Amniotic epithelial cell (primary cell): ENCODE measurements at regions not wholly inside any gene's neighbourhood (a gene's known extent, or its start where the extent isn't known, plus 50 kb on each side); places are given as distances from the start of the nearest gene placed in this dataset.
A peak's percentile ranks its signal among the peaks of the same experiment; 100 is the strongest.

Experiments
- DNase-seq: peaks from one replicate; pipeline ENCODE4 v3.0.0-alpha.2; 2010; ENCODE audit warnings: low read depth

DNA sequence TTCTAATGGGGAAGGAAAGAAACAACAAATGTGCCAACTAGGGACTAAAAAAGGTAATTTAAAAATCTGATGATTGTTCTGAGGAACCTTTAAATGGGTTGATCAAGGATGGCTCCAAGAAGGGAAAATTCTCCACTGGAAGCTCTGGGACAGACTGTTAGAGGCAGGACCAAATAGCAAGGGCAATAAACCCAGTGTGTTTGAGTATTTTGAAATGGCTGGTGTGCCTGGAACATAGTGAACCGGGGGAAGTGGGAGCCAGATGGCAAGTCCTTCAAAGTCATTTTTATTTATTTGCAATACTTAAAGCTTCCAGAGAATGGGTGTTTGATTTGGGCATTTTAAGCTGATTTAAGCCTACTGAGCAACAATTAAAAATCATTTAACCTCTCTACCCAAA is 587.7 kb upstream of the MEF2C start:
- DNase-seq = no peak

DNA sequence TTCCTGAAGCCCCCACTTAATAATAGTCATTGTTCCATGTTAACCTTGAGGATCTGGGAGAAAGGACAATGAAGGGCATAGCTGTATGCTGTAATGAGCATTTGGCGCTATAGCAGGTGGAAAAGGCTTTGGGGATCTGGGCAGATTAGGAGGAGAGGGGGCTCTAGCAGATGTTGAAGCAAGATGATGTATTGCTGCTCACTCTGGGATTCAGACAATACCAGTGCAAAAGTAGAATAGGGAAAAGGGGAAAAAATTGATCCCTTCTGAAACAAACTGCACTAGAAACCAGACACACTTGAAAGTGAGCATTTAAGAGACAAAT is 575.3 kb upstream of the MEF2C start:
- no peak for DNase-seq

DNA sequence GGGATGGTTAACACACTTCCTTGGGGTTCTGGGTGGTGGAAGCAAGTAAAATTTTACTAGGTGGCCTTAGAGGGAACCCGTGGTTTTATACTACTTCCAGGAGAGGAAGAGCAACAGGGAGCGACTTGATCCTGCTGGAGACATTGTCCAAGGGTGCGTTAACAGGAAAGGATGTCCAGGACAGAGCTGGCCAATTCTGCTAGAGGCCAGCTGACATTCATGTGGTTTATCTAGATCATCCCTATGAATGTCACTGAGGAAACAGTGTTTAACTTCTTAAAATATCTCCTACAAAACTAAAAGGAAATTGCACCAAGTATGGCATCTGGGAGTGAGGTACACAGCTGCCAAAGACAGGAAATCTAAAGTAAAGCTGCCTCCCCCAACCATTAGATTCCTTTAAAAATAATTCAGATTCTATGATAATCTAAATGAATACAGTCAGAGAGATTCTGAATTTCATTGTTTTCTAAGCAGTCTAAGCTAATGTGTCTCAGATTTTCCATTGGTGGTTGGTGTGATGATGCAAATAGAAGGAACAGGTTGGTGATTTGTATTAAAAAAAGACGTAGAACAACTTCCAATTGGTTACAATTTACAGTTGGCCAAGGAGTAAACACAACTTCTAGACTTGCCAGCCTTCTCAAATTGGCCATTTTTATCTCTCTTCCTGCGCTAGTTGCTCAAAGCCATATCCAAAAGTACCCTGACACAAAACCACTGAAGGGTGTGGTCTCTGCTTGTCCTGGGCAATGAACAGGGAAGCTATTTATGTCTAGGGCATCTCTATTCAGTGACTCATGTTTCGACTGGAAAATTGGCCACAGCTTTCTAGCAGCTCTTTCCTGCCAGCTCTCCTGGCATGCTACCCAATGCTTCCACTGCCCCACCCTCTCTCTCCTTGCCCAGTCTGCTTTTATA is 574.7 kb upstream of the MEF2C start:
- DNase-seq = no peak

DNA sequence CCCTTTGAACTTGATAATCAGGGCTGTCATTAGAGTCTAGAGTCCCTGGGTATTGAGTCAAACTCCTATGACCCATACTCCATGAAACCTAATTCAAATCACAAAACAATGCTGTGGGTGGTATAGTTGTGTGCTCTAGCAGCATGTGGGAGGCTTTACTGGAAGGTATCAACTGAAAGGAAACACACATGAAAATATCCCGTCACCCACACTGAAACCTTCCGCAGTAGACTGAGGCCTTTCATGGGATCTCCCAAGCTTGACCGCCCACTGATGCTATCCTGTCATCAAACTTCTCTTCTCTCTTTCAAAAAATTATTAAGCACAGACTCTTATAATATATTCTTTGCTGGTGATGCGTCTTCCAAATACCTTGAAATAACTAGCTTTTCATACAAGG is 569.1 kb upstream of the MEF2C start:
- no peak for DNase-seq

DNA sequence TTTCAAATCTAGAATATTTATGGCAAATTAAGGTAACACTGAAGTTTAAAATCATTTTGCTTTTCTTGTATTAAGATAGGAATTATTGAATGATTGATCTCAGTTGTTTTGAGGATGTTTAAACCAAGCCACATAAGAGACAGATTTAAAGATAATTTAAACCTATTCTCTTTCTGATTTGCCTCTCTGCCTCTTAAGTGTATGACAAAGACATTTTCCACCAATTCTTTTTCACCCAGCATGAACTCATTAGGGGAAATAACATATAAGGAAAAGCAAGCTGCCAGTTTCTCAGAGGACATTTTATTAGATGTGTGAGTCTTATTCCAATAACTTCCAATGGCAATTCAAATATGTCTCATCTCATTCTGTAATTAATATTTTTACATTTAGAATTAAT is 568.3 kb upstream of the MEF2C start:
- DNase-seq = no peak

DNA sequence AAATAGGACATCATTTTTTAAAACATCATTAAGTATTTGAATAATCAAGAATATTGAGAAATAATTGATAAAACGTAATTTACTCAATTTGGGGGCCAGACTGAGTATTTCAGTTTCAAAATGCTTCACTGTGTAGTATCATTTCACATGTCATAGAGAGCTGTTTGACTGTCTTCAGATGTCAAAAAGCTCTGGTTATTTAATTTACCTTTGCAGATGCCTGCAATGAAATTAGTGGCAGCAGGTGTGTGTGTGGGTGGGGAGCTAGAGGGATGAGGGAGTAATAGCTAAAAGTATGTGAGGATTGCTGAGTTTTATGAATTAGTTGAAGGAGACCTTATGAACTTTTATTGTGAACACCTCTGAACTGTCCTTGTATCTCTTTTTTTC is 567.2 kb upstream of the MEF2C start:
- DNase-seq = no peak

DNA sequence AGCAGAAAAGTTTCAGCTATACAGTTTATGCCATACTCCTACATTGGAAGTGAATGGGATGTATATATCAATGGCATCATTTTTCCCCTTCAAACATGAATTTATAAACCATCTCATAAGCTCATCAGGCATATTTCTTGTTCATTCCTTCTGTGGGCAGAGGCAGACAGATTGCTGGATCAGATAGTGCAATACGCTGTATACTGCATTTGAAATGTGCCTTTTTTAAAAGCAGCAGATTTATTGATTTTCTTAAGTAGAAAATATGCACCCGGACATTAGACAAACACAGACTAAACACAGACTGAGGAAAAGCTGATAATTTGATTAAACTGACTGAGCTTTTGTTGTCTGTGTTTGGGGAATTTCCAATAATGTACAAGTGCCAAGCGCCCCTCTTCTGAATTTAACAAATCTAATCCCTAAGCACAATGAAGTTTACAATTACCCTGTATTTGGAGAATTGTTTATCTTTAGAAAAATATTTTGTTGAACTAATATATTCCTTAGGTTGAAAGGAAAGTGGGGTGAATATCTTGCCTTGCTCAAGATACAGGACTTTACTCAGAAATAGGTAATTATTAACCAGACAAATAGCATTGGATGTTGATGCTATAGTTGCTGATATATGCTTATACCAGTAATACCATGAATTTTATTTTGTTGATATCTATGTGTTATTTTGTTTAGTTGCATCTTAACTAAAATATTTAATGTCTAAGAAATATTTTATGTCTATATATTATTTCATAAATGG is 566.6 kb upstream of the MEF2C start:
- DNase-seq = no peak

DNA sequence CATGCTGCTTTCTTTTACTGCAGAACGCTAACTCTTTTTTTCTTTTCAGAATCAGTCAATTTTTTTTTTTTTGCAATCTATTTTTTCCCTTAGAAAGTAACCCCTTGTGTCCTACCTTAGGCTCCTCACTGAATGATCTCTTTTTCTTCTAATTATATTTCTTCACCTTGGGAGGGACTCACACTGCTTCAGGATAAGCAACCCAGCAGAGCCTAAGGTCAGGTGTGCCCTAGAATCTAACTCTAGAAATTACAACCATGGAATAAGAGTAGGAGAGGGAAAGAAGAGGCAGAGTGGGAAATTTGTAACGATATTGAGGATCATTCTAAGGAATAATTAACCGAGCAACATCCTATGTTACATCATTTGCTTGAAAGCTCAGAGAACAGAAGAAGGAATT is 564.0 kb upstream of the MEF2C start:
- no peak for DNase-seq

DNA sequence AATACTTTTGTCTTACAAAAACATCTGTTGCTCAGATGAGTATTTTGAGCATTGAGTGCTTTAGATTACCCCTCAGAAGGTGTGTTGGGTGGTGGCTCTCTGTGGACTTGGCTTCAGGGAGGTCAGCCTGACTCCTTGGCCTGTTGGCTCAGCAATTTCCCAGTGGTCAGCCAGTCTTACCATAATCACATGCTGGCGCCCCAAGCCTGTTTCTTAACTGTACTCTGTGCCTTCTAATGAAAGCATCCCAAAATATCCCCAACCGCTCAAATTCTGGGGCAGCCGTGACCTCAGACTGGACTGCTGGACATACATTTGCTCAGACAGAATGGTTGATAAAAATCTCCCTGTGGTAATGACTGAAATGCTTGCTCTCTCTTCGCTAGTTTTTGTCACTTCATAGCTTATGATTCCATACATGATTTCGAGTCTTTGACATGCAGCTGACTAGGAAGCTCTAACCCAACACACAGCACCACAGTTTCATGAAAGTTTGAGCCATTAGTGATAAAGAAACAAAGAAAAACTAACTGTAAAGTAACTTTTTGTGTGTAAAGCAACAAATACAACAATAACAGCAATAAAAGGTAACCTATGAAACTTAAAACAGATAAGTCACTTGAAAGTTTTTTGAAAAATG is 562.2 kb upstream of the MEF2C start:
- no peak for DNase-seq

DNA sequence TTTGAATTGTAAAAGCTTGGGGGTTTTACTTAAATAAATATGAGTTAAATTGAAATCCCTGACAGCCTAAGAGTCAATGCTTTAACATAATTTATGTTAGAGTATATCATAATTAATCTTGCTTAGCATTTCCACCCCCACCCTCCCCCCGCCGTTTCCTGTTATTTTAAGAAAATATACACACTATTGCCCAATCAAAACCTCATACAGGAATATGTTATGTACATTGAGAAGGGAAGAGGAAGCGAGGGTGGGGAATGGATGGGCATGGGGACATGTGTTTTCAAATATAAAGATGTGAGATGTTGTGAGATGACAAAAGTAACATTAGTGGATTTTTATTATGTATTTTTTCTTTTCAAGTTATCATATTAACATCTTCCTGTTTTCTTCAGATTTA is 561.1 kb upstream of the MEF2C start:
- DNase-seq = no peak

DNA sequence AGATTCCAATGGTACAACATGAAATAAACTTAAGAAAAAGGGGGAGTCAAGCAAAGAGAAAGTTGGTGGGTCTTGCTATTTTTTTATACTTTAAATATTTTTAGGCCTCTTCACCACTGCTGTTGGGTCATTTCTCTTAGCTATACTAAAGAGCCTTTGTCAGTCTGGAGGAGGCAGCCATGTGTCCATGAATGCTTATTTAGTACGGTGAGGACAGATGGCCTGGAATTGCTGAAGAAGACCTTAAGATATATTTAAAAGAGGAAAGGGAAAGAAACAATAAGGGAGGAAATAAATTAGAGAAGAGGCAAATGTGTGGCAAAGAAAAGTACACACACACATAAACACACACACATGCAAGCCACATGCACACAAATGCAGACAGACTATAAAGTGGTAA is 560.5 kb upstream of the MEF2C start:
- no peak for DNase-seq

DNA sequence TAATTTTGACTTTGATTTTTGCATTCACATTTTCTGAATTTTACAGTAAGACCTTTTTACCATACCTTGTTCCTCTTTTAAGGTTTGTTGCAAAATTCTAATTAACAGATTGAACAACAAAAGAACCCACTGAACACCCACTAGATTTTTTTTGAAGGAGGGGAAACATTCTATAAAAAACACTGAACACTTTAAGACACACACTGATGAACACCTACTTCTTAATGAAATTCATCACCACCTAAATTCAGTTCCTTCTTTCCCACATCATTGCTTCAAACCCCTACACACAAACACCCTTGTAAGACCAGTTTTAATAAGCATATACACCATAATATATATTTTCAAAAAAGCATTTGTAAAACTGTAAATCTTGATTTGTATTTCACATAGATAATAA is 559.0 kb upstream of the MEF2C start:
- DNase-seq = no peak

DNA sequence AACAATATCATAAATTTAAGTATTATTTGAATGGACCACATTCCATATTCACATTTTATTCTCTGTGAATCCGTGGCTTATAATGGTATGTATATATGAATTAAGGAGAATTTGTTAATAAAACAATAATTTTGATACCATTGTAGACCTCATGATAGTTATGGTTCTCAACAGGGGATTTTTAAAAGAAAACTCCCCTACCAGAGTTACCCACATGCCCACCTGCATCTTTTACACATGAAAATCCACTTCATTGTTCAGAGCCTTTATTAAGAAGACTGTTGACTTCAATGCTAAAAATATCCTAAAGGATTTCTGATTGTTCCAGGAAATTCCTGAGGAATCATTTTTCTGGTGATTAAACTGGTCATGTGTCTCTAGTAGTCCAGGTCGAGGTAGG is 557.7 kb upstream of the MEF2C start:
- no peak for DNase-seq

DNA sequence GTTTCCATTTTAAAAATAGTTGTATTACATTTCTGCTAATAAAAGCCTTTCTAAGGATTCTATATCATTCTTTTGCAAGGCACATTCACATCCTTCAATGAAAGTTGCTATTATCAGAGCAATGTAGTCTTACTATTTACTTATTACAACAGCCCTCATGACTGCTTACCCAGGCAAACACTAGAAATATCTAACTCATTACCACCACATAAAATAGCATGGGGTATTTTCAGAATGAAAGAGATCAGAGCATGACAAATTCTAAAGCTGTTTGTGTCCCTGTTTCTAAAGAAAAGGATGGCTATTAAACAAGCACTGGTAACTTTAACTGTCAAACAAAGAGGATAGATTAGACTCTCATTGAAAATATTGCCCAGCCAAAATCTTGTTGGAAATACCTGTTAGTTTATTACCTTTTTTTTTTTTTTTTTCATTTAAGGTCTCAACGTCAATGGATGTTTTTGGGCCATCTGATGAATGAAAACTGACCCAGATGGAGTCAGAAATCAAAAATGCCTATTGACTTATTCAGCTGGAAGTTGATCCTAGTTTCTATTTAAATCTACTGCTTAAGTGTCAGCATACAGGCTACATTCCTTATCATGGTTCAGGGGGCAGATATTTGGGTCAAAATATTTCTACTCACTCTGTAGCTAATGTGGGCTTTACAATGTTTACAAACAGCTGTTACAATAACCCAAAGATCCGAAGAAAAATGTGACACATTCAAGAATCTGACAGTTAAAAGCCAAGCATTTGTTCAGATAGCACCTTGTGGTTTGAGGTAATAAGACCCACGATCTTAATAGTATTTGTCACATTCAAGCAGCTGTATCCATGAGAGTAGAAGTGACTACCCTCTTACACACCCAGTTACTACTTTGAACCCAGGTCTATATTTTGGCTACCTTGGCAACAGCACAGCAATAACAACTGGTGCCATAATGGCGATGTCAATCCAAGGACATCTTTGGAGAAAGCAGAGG is 554.8 kb upstream of the MEF2C start:
- no peak for DNase-seq

DNA sequence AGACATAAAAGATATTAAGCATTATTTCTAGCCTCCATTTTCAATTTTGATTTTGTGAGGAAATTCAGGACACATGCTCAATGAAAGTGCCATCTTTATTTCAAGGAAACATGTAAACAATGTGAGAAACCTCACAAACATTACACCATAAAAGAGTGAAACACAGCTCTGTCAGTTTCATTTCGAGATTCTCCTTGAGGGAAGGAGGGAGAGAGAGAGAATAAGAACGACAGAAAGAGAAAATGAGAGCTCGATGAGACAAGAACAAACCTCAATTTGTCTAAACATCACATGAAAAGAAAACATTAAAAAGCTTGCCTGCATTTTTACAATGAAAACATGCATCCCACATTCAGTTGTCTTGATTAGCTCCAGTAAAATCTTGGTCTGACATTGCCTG is 553.5 kb upstream of the MEF2C start:
- DNase-seq = no peak

DNA sequence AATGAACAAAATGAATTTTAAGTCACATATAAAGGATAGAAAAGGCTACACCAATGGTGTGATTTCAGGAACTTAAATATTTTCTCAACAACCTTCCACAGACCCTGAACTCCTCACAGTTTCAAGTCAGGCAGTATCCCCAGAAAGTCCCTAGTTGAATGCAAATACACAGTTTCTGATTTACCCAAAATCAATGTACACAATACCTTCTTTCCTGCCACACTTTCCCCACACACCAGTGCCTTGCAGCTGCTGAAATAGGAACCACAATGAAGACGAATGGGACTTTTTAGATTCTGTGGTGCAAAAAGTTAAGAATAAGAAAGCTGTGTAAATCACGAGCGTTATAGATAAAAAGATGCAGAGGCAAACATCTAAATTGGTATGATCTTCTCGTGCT is 552.4 kb upstream of the MEF2C start:
- DNase-seq = no peak

DNA sequence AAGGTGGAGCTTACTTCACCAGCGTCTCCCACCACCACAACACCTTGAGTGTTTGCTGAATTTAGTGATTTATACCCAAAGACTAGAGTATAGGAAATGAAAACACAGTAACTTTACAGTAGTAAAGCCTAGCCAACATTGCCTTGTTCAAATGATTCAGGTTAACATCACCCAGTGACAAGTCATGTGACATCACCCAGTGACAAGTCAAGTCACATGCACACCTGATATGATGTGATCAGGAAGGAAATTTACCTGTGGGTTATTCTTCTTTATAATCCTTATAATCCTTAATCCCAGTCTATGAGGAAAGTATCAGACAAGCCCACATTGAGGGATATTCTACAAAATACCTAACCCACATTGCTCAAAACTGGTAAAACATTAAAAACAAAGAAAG is 545.6 kb upstream of the MEF2C start:
- no peak for DNase-seq

DNA sequence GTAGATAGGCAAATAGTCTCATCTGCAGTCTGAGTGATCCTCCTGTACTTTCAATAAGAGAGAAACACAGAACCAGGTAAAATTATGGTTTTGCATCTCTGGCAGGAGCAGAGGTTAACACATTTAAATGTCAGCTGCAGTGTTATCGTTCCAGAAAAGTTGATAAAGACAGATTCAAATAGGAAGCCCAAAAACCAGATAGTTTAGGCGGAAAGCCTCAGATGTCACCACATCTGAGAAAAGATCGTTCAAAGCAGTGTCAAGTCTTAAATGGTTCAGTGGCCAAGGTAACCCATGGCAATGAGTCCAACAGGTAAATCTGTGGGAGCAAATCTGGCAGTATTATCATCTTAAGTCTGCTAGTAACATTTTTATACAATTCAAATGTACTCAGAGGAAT is 542.1 kb upstream of the MEF2C start:
- DNase-seq = no peak

DNA sequence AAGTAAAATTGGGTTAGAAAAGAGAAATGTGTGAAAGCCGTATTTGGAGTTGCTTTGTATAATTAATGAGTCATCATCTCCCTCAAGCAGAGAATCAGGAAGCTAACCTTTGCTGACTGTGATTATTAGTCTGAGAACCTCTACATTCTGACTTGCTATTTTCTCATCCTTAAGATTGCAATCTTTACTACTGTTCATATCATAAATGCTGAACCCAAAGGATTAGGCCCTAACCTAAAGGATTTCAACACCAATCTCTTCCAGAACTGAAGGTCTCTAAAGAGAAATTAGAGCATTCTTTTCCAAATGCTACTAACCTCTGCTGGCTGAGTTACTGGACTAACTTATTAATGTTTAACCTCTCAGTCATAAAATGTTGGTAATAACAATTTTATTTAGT is 538.1 kb upstream of the MEF2C start:
- DNase-seq = peak; percentile 3

DNA sequence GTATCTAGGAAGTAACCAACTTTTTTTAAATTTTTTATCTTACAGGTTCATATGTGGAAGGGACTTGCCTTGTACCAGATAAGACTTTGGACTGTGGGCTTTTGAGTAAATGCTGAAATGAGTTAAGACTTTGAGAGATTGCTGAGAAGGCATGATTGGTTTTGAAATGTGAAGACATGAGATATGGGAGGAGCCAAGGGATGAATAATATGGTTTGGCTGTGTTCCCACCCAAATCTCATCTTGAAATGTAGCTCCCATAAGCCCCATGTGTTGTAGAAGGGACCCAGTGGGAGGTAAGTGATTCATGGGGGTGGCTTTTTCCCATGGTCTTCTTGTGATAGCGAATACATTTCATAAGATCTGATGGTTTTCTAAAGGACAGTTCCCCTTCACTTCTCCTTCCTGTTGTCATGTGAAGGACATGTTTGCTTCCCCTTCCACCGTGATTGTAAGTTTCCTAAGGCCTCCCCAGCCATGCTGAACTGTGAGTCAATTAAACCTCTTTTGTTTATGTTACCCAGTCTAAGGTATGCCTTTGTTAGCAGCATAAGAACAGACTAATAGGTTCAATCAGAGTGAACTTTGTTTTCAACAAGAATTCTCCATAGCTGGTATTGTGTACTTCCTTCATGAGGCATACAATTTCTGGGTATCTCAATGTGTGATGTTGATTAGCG is 535.6 kb upstream of the MEF2C start:
- no peak for DNase-seq

DNA sequence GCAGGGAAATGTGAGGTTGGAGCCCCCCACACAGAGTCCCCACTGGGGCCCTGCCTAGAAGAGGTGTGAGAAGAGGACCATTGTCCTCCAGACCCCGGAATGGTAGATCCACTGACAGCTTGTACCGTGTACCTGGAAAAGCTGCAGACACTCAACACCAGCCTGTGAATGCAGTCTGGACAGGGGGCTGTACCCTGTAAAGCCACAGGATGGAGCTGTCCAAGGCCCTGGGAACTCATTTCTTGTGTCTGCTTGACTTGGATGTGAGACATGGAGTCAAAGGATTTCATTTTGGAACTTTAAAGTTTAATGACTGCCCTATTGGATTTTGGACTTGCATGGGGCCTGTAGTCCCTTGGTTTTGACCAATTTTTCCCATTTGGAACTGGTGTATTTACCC is 535.0 kb upstream of the MEF2C start:
- no peak for DNase-seq
